ENCODE measurements at regions not wholly inside any gene's neighbourhood (a gene's known extent, or its start where the extent isn't known, plus 50 kb on each side); places are given as distances from the start of the nearest gene placed in this dataset.
"Not testable (repeated sequence)": the region's sequence is repeated elsewhere in the genome, so short reads cannot be mapped to it uniquely, and the experiment has no call there.

- not testable (repeated sequence) for TF ChIP-seq CTCF (optimal IDR thresholded peaks at IDR 0.05 in 1 of 3, IDR thresholded peaks at IDR 0.05 in 1 of 3, conservative IDR thresholded peaks at IDR 0.05 in 1 of 3; ENCODE audit: extremely low read depth in 1 of 3, insufficient read depth in 2 of 3, low read length in 3 of 3); EZH2 (IDR thresholded peaks at IDR 0.05; ENCODE audit: low read length)
These were observed 200.2 kb downstream of the MAP2K4 start for GRCh38 chr17:12220714-12221439.
